ENCODE measurements at regions not wholly inside any gene's neighbourhood (a gene's known extent, or its start where the extent isn't known, plus 50 kb on each side); places are given as distances from the start of the nearest gene placed in this dataset.
"Not testable (repeated sequence)": the region's sequence is repeated elsewhere in the genome, so short reads cannot be mapped to it uniquely, and the experiment has no call there.

DNA sequence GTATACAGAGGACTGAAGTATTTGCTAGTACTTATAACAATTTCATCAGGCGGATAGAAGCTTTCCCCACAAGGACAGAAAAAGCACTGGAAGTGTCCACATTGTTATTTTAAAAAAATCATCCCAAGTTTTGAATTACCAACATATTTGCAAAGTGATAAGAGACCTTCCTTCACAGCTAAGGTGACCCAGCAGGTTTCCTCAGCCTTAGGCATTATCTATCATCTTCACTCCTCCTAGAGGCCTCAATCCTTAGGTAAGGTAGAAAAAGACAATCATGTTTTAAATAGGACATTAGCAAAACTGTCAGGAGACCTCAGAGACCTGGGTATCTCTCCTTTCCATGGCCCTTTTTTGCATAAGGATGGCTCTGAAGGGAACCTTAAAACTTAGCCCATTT lies 72.5 kb upstream of the CHD6 start:
- no peak overlapping the region for H3K4me2 ChIP-seq (ENCODE audit: insufficient read depth, low read length)
- no peak overlapping the region for H3K27ac ChIP-seq (ENCODE audit: low read depth, low read length)
- no peaks in the 10 kb centered on the region for H4K20me1 ChIP-seq (ENCODE audit: insufficient read depth, low read length)
- TF ChIP-seq CTCF (IDR thresholded peaks at IDR 0.05; ENCODE audit: extremely low read depth, low read depth, low read length) = no peak
- H3K27me3 ChIP-seq (ENCODE audit: insufficient read depth, low read length) = peaks cover 6% of the 10 kb centered on the region
- no peaks in the 10 kb centered on the region for H3K9me3 ChIP-seq (ENCODE audit: low read depth, low read length)
- H3K79me2 ChIP-seq (ENCODE audit: insufficient read depth, low read length) = no peaks in the 10 kb centered on the region
- no peak overlapping the region for H2AFZ ChIP-seq (ENCODE audit: low read length)
- no peak overlapping the region for H3K4me3 ChIP-seq (ENCODE audit: insufficient read depth, low read length)
- H3K4me1 ChIP-seq (ENCODE audit: insufficient read depth, low read length) = peaks cover 3% of the 10 kb centered on the region
- no peak for DNase-seq (ENCODE audit: insufficient read length, low spot score, missing footprints)
- H3K36me3 ChIP-seq (ENCODE audit: insufficient read depth, low read length) = no peaks in the 10 kb centered on the region

DNA sequence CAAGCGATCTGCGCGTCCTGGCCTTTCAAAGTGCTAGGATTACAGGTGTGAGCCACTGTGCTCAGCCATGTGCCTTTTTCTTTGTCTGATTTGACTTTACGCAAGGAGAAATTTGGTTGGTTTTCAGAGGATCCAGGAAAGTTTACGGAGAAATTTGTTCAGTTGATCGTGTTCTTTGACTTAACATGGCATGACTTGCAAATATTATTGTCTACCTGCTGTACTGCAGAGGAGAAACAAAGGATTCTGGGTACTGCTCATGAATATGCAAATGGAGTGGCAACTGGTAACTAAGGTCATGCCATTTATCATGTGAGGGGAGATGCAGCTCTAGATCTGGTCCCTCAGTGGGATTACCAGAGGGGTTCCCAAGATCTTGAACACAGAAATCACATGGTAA lies 68.8 kb upstream of the CHD6 start:
- Histone ChIP-seq H3K79me2 (ENCODE audit: insufficient read depth, low read length) (no peaks in the 10 kb centered on the region), H3K27ac (ENCODE audit: low read depth, low read length) (no peak overlapping the region), H3K36me3 (ENCODE audit: insufficient read depth, low read length) (no peaks in the 10 kb centered on the region), H3K4me1 (ENCODE audit: insufficient read depth, low read length) (no peaks in the 10 kb centered on the region), H3K27me3 (ENCODE audit: insufficient read depth, low read length) (peaks cover 6% of the 10 kb centered on the region), H3K4me2 (ENCODE audit: insufficient read depth, low read length) (no peak overlapping the region), H3K4me3 (ENCODE audit: insufficient read depth, low read length) (no peak overlapping the region), H4K20me1 (ENCODE audit: insufficient read depth, low read length) (no peaks in the 10 kb centered on the region), H2AFZ (ENCODE audit: low read length) (no peak overlapping the region), H3K9me3 (ENCODE audit: low read depth, low read length) (no peaks in the 10 kb centered on the region)
- TF ChIP-seq CTCF (IDR thresholded peaks at IDR 0.05; ENCODE audit: extremely low read depth, low read depth, low read length) = no peak
- DNase-seq (ENCODE audit: insufficient read length, low spot score, missing footprints) = no peak

DNA sequence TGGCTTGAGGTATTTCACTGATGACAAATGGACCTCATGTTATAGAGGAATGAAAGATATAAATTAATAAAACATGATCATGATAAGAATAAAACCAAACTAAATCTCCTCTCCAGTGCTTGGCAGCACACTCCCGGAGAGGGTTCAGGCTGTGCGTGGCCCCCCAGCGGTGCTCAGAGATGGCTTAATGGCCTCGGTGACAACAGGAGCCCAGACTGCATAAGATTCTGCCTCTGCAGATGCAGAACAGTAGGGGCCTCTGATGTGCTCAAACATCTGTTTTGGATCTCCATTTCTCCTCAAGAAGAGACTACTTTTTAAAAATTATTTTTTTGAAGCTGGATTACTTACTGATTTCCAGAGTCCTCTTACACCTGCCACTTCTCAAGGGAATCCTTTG lies 67.0 kb upstream of the CHD6 start:
- not testable (repeated sequence) for DNase-seq (ENCODE audit: insufficient read length, low spot score, missing footprints); H3K27me3 ChIP-seq (ENCODE audit: insufficient read depth, low read length); H3K9me3 ChIP-seq (ENCODE audit: low read depth, low read length); H4K20me1 ChIP-seq (ENCODE audit: insufficient read depth, low read length); H2AFZ ChIP-seq (ENCODE audit: low read length); H3K79me2 ChIP-seq (ENCODE audit: insufficient read depth, low read length); H3K4me2 ChIP-seq (ENCODE audit: insufficient read depth, low read length); H3K27ac ChIP-seq (ENCODE audit: low read depth, low read length); H3K4me3 ChIP-seq (ENCODE audit: insufficient read depth, low read length); H3K4me1 ChIP-seq (ENCODE audit: insufficient read depth, low read length); H3K36me3 ChIP-seq (ENCODE audit: insufficient read depth, low read length)

DNA sequence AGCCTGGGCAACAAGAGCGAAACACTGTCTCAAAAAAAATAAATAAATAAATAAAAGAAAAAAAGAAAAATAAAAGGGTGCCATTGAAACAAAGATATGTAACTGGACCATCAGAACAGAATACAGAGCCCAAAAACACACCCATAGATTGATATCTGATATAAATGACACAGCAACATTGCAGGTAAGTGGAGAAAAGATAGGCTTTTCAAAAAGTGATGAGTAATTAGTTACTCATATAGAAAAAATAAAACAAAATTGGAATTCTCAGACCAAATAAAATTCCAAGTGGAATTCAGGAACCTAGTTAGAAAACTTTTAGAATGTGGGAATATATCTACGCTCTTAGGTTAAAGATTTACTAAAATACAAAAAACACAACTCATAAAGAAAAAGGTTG lies 60.6 kb upstream of the CHD6 start:
- H3K4me3 ChIP-seq (ENCODE audit: insufficient read depth, low read length) = no peak overlapping the region
- no peak overlapping the region for H3K27ac ChIP-seq (ENCODE audit: low read depth, low read length)
- H3K9me3 ChIP-seq (ENCODE audit: low read depth, low read length) = no peaks in the 10 kb centered on the region
- no peak for DNase-seq (ENCODE audit: insufficient read length, low spot score, missing footprints)
- H2AFZ ChIP-seq (ENCODE audit: low read length) = no peak overlapping the region
- H4K20me1 ChIP-seq (ENCODE audit: insufficient read depth, low read length) = no peaks in the 10 kb centered on the region
- H3K4me1 ChIP-seq (ENCODE audit: insufficient read depth, low read length) = no peaks in the 10 kb centered on the region
- no peak overlapping the region for H3K4me2 ChIP-seq (ENCODE audit: insufficient read depth, low read length)
- no peak for TF ChIP-seq CTCF (IDR thresholded peaks at IDR 0.05; ENCODE audit: extremely low read depth, low read depth, low read length)
- H3K36me3 ChIP-seq (ENCODE audit: insufficient read depth, low read length) = no peaks in the 10 kb centered on the region
- no peaks in the 10 kb centered on the region for H3K79me2 ChIP-seq (ENCODE audit: insufficient read depth, low read length)
- no peaks in the 10 kb centered on the region for H3K27me3 ChIP-seq (ENCODE audit: insufficient read depth, low read length)

GRCh38 chr20:41672282-41672681 lies 54.1 kb upstream of the CHD6 start:
- Histone ChIP-seq H3K4me1 (ENCODE audit: insufficient read depth, low read length) (no peaks in the 10 kb centered on the region), H4K20me1 (ENCODE audit: insufficient read depth, low read length) (no peaks in the 10 kb centered on the region), H3K9me3 (ENCODE audit: low read depth, low read length) (no peaks in the 10 kb centered on the region), H3K79me2 (ENCODE audit: insufficient read depth, low read length) (no peaks in the 10 kb centered on the region), H3K4me2 (ENCODE audit: insufficient read depth, low read length) (no peak overlapping the region), H3K27ac (ENCODE audit: low read depth, low read length) (no peak overlapping the region), H2AFZ (ENCODE audit: low read length) (no peak overlapping the region), H3K4me3 (ENCODE audit: insufficient read depth, low read length) (no peak overlapping the region), H3K36me3 (ENCODE audit: insufficient read depth, low read length) (no peaks in the 10 kb centered on the region), H3K27me3 (ENCODE audit: insufficient read depth, low read length) (peaks cover 3% of the 10 kb centered on the region)
- no peak for TF ChIP-seq CTCF (IDR thresholded peaks at IDR 0.05; ENCODE audit: extremely low read depth, low read depth, low read length)
- no peak for DNase-seq (ENCODE audit: insufficient read length, low spot score, missing footprints)
